GM23338 (cell line): ENCODE measurements at regions not wholly inside any gene's neighbourhood (a gene's known extent, or its start where the extent isn't known, plus 50 kb on each side); places are given as distances from the start of the nearest gene placed in this dataset.

ENCODE experiments used
- ATAC-seq: fragments of 200-7000 bp; cut with Tn5 transposase; 3 replicates; pipeline ENCODE4 v1.9.1; 2020
- DNase-seq: peaks from one replicate; pipeline ENCODE4 v3.0.0-alpha.2; 2015; ENCODE audit warnings: low spot score
- H2AFZ ChIP-seq: fragments of 200-600 bp; sonication (generic); 2 replicates; pipeline ENCODE4 v1.8.0; 2016; ENCODE audit warnings: antibody characterized with exemption, mild to moderate bottlenecking, moderate library complexity
- H3F3A ChIP-seq: fragments of 200-600 bp; sonication (generic); replicated peaks from 2 replicates; pipeline ENCODE4 v1.8.0; 2017; ENCODE audit warnings: antibody characterized with exemption, mixed run types, low read depth
- H3K27ac ChIP-seq: fragments of 200-600 bp; sonication (generic); 2 replicates; pipeline ENCODE4 v1.6.1; 2016; ENCODE audit warnings: low read depth
- H3K27me3 ChIP-seq: fragments of 200-600 bp; sonication (generic); 2 replicates; pipeline ENCODE4 v1.8.0; 2016; ENCODE audit warnings: mild to moderate bottlenecking, mixed run types, moderate library complexity; ENCODE audit not compliant: insufficient read depth
- H3K36me3 ChIP-seq: fragments of 200-600 bp; sonication (generic); 2 replicates; pipeline ENCODE4 v1.8.0; 2016; ENCODE audit warnings: mild to moderate bottlenecking; ENCODE audit not compliant: insufficient read depth
- H3K4me1 ChIP-seq: fragments of 200-600 bp; sonication (generic); 2 replicates; pipeline ENCODE4 v1.8.0; 2016; ENCODE audit warnings: mild to moderate bottlenecking, moderate library complexity; ENCODE audit not compliant: insufficient read depth
- H3K4me2 ChIP-seq: fragments of 200-600 bp; sonication (generic); 2 replicates; pipeline ENCODE4 v1.7.1; 2017; ENCODE audit warnings: mixed run types
- H3K4me3 ChIP-seq: fragments of 200-600 bp; sonication (generic); 2 replicates; pipeline ENCODE4 v1.6.1; 2016; ENCODE audit warnings: mixed run types
- H3K79me2 ChIP-seq: fragments of 200-600 bp; sonication (generic); replicated peaks from 2 replicates; pipeline ENCODE4 v1.8.0; 2017; ENCODE audit warnings: mild to moderate bottlenecking; ENCODE audit not compliant: insufficient read depth
- H3K9me2 ChIP-seq: fragments of 200-600 bp; sonication (generic); 2 replicates; pipeline ENCODE4 v1.8.0; 2017; ENCODE audit not compliant: insufficient read depth
- H4K20me1 ChIP-seq: fragments of 200-600 bp; sonication (generic); replicated peaks from 2 replicates; pipeline ENCODE4 v1.8.0; 2017; ENCODE audit warnings: mild to moderate bottlenecking; ENCODE audit not compliant: insufficient read depth
- H3K27ac Mint-ChIP-seq: 2 replicates; pipeline ENCODE4 v1.8.0; 2020; ENCODE audit warnings: inconsistent platforms, mild to moderate bottlenecking, moderate library complexity, mixed read lengths
- H3K27me3 Mint-ChIP-seq: 3 replicates; pipeline ENCODE4 v1.8.0; 2022; ENCODE audit warnings: low read depth, mild to moderate bottlenecking, moderate library complexity, mixed read lengths, inconsistent platforms; ENCODE audit not compliant: insufficient read depth, poor library complexity
- H3K36me3 Mint-ChIP-seq: 3 replicates; pipeline ENCODE4 v1.8.0; 2021; ENCODE audit warnings: low read depth, mild to moderate bottlenecking, inconsistent platforms, moderate library complexity, mixed read lengths
- H3K4me1 Mint-ChIP-seq: 3 replicates; pipeline ENCODE4 v1.8.0; 2020; ENCODE audit warnings: mild to moderate bottlenecking, inconsistent platforms, mixed read lengths
- H3K4me3 Mint-ChIP-seq: 3 replicates; pipeline ENCODE4 v1.8.0; 2021; ENCODE audit warnings: moderate library complexity, mild to moderate bottlenecking, inconsistent platforms, mixed read lengths
- H3K9me3 Mint-ChIP-seq: 3 replicates; pipeline ENCODE4 v1.8.0; 2020; ENCODE audit warnings: moderate library complexity, mild to moderate bottlenecking, inconsistent platforms, mixed read lengths
- CREB1 ChIP-seq: fragments of 250-450 bp; sonication (Bioruptor Pico); IDR thresholded peaks from 2 replicates; pipeline ENCODE4 v1.5.0; 2020; ENCODE audit warnings: low read depth, mild to moderate bottlenecking, moderate library complexity
- EZH2phosphoT487 ChIP-seq: fragments of 200-600 bp; sonication (generic); IDR thresholded peaks from one replicate; pipeline ENCODE4 v1.8.1; 2018; ENCODE audit warnings: antibody characterized with exemption; ENCODE audit not compliant: unreplicated experiment
- NANOG ChIP-seq: IDR thresholded peaks from 2 replicates; pipeline ENCODE4 v1.6.1; 2016; ENCODE audit warnings: antibody characterized with exemption, borderline replicate concordance
- POLR2AphosphoS5 ChIP-seq: IDR thresholded peaks from 2 replicates; pipeline ENCODE4 v1.6.1; 2016; ENCODE audit warnings: antibody characterized with exemption, low read depth
- STAT1 ChIP-seq: IDR thresholded peaks from one replicate; pipeline ENCODE4 v1.6.1; 2016; ENCODE audit warnings: antibody characterized with exemption; ENCODE audit not compliant: unreplicated experiment
- ZNF114 ChIP-seq: fragments of 250-450 bp; sonication (Bioruptor Pico); IDR thresholded peaks from 2 replicates; pipeline ENCODE4 v1.5.0; 2020; ENCODE audit warnings: mild to moderate bottlenecking, moderate library complexity
- ZNF331 ChIP-seq: fragments of 250-450 bp; sonication (Bioruptor Pico); IDR thresholded peaks from 2 replicates; pipeline ENCODE4 v1.5.0; 2020; ENCODE audit warnings: low read depth, mild to moderate bottlenecking, moderate library complexity
- TF ChIP-seq, protein P1 (sequence below), 2 experiments: fragments of 200-600 bp in 1 of 2; sonication (generic) in 1 of 2; conservative IDR thresholded peaks; 2 replicates each; pipeline versions ENCODE4 v1.5.1 to v1.6.1; 2016 to 2017; ENCODE audit warnings: antibody characterized with exemption in 2 of 2, low read depth in 2 of 2, mild to moderate bottlenecking in 2 of 2, moderate library complexity in 1 of 2
- TF ChIP-seq, protein P2 (sequence below): IDR thresholded peaks from 2 replicates; pipeline ENCODE4 v1.6.1; 2016; ENCODE audit warnings: antibody characterized with exemption
- TF ChIP-seq, protein P3 (sequence below): fragments of 250-450 bp; sonication (Bioruptor Pico); IDR thresholded peaks from 2 replicates; pipeline ENCODE4 v1.5.0; 2020; ENCODE audit warnings: mild to moderate bottlenecking, moderate library complexity

DNA sequence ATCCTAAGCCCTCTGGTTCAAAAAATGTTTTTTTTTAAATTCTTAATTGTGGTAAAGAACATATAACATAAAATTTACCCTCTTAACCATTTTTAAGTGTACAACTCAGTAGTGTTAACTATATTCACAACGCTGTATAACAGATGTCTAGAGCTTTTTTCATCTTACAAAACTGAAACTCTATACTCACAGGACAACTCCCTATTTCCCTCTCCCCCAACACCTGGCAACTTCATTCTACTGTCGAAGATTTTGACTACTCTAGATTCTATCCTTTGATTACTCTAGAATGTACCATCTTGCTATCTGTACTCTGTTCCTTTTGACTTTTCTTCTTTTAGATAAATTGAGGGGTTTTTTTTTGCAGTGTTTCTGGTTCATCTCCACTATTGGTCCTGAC is 200.4 kb downstream of the KLF12 start (continued):
- TF ChIP-seq, protein P1, sequence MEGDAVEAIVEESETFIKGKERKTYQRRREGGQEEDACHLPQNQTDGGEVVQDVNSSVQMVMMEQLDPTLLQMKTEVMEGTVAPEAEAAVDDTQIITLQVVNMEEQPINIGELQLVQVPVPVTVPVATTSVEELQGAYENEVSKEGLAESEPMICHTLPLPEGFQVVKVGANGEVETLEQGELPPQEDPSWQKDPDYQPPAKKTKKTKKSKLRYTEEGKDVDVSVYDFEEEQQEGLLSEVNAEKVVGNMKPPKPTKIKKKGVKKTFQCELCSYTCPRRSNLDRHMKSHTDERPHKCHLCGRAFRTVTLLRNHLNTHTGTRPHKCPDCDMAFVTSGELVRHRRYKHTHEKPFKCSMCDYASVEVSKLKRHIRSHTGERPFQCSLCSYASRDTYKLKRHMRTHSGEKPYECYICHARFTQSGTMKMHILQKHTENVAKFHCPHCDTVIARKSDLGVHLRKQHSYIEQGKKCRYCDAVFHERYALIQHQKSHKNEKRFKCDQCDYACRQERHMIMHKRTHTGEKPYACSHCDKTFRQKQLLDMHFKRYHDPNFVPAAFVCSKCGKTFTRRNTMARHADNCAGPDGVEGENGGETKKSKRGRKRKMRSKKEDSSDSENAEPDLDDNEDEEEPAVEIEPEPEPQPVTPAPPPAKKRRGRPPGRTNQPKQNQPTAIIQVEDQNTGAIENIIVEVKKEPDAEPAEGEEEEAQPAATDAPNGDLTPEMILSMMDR (conservative IDR thresholded peaks at IDR 0.05; ENCODE audit: low read depth in 2 of 2): no peak
- TF ChIP-seq ZNF331 (CRISPR knock-in tag) (no peak), NANOG (no peak)
- TF ChIP-seq, protein P2, sequence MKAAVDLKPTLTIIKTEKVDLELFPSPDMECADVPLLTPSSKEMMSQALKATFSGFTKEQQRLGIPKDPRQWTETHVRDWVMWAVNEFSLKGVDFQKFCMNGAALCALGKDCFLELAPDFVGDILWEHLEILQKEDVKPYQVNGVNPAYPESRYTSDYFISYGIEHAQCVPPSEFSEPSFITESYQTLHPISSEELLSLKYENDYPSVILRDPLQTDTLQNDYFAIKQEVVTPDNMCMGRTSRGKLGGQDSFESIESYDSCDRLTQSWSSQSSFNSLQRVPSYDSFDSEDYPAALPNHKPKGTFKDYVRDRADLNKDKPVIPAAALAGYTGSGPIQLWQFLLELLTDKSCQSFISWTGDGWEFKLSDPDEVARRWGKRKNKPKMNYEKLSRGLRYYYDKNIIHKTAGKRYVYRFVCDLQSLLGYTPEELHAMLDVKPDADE: no peak

DNA sequence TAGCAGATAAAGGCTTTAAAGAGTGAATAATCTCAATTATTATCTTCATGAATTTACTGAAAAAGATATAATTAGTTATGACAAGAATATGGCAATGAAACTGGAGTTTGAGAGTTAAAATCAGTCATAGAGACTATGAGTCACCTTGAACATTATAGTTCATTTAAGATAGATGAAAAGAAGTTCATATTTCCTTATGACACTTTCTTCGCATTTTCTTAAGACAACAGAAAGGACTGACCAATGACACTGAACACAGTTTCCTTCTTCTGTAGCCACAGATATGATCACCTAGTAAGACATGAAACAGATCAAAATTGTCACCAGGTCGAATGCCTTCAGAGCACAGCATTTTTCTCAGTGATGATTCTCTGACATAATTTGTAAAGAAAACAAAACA is 202.1 kb downstream of the KLF12 start:
- H3F3A ChIP-seq: no peaks in the 10 kb centered on the region
- H3K9me2 ChIP-seq: no peaks in the 10 kb centered on the region
- H3K9me3 Mint-ChIP-seq: no peaks in the 10 kb centered on the region; the same call in 2 of the 3 replicates
- no peak for DNase-seq
- peaks cover 3% of the 10 kb centered on the region; the same call in 2 of the 3 replicates for H3K36me3 Mint-ChIP-seq
- H3K4me1 Mint-ChIP-seq: peaks cover 14% of the 10 kb centered on the region
- no peak overlapping the region for H3K4me2 ChIP-seq
- H3K79me2 ChIP-seq: no peaks in the 10 kb centered on the region
- no peak overlapping the region for H3K4me3 Mint-ChIP-seq
- no peaks in the 10 kb centered on the region for H3K4me1 ChIP-seq
- no peaks in the 10 kb centered on the region for H3K36me3 ChIP-seq
- no peaks in the 10 kb centered on the region for H4K20me1 ChIP-seq
- H3K4me3 ChIP-seq: no peak overlapping the region
- H3K27ac ChIP-seq: no peak overlapping the region
- no peaks in the 10 kb centered on the region for H3K27me3 ChIP-seq
- H3K27ac Mint-ChIP-seq: no peak overlapping the region
- H3K27me3 Mint-ChIP-seq: no peaks in the 10 kb centered on the region
- no peak for ATAC-seq
- no peak overlapping the region for H2AFZ ChIP-seq
- TF ChIP-seq CREB1 (CRISPR knock-in tag): no peak
- no peak for TF ChIP-seq ZNF114
- no peak for TF ChIP-seq EZH2phosphoT487
- TF ChIP-seq STAT1: no peak

DNA sequence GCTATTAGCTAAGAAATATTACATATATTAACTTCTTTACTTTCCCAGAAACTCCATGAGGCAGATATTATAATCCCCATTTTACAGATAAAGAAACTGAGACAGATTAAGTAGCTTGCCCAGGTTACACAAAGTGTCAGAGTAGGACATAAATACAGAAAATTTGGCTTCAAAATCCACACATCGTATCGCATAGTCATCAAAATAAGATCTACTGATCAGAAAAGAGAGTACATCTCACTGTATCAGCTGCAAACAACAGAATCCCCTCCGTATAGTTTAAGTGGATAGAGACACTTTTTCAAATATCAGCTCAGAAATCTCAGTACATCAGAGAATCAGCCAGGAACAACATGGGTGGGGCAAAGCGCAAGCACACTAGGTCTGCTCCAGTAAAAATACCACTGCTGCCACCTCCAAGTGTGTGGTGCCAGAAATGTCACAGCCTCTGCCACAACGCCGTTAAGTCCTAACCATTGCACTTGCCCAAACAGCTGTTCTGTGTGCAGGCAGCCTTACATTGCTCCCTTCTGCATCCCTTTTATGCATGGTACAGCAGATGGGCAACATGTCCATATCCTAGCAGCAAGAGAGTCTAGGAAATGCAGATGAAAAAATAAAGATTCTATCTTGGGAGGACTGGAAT is 204.8 kb downstream of the KLF12 start:
- Histone ChIP-seq H3K36me3 (no peaks in the 10 kb centered on the region), H3K9me2 (no peaks in the 10 kb centered on the region), H2AFZ (no peak overlapping the region), H4K20me1 (no peaks in the 10 kb centered on the region), H3K4me3 (no peak overlapping the region), H3K4me1 (no peaks in the 10 kb centered on the region), H3K27me3 (no peaks in the 10 kb centered on the region), H3K4me2 (no peak overlapping the region), H3K27ac (no peak overlapping the region), H3F3A (no peaks in the 10 kb centered on the region), H3K79me2 (no peaks in the 10 kb centered on the region)
- DNase-seq (no peak), ATAC-seq (no peak)
- Mint-ChIP-seq H3K27ac (no peak overlapping the region), H3K27me3 (no peaks in the 10 kb centered on the region), H3K9me3 (no peaks in the 10 kb centered on the region; the same call in 2 of the 3 replicates), H3K4me1 (peaks cover 4% of the 10 kb centered on the region), H3K4me3 (no peak overlapping the region), H3K36me3 (no peaks in the 10 kb centered on the region)
- TF ChIP-seq NANOG (no peak), POLR2AphosphoS5 (no peak), ZNF331 (CRISPR knock-in tag) (no peak), ZNF114 (no peak)
- TF ChIP-seq, protein P3, sequence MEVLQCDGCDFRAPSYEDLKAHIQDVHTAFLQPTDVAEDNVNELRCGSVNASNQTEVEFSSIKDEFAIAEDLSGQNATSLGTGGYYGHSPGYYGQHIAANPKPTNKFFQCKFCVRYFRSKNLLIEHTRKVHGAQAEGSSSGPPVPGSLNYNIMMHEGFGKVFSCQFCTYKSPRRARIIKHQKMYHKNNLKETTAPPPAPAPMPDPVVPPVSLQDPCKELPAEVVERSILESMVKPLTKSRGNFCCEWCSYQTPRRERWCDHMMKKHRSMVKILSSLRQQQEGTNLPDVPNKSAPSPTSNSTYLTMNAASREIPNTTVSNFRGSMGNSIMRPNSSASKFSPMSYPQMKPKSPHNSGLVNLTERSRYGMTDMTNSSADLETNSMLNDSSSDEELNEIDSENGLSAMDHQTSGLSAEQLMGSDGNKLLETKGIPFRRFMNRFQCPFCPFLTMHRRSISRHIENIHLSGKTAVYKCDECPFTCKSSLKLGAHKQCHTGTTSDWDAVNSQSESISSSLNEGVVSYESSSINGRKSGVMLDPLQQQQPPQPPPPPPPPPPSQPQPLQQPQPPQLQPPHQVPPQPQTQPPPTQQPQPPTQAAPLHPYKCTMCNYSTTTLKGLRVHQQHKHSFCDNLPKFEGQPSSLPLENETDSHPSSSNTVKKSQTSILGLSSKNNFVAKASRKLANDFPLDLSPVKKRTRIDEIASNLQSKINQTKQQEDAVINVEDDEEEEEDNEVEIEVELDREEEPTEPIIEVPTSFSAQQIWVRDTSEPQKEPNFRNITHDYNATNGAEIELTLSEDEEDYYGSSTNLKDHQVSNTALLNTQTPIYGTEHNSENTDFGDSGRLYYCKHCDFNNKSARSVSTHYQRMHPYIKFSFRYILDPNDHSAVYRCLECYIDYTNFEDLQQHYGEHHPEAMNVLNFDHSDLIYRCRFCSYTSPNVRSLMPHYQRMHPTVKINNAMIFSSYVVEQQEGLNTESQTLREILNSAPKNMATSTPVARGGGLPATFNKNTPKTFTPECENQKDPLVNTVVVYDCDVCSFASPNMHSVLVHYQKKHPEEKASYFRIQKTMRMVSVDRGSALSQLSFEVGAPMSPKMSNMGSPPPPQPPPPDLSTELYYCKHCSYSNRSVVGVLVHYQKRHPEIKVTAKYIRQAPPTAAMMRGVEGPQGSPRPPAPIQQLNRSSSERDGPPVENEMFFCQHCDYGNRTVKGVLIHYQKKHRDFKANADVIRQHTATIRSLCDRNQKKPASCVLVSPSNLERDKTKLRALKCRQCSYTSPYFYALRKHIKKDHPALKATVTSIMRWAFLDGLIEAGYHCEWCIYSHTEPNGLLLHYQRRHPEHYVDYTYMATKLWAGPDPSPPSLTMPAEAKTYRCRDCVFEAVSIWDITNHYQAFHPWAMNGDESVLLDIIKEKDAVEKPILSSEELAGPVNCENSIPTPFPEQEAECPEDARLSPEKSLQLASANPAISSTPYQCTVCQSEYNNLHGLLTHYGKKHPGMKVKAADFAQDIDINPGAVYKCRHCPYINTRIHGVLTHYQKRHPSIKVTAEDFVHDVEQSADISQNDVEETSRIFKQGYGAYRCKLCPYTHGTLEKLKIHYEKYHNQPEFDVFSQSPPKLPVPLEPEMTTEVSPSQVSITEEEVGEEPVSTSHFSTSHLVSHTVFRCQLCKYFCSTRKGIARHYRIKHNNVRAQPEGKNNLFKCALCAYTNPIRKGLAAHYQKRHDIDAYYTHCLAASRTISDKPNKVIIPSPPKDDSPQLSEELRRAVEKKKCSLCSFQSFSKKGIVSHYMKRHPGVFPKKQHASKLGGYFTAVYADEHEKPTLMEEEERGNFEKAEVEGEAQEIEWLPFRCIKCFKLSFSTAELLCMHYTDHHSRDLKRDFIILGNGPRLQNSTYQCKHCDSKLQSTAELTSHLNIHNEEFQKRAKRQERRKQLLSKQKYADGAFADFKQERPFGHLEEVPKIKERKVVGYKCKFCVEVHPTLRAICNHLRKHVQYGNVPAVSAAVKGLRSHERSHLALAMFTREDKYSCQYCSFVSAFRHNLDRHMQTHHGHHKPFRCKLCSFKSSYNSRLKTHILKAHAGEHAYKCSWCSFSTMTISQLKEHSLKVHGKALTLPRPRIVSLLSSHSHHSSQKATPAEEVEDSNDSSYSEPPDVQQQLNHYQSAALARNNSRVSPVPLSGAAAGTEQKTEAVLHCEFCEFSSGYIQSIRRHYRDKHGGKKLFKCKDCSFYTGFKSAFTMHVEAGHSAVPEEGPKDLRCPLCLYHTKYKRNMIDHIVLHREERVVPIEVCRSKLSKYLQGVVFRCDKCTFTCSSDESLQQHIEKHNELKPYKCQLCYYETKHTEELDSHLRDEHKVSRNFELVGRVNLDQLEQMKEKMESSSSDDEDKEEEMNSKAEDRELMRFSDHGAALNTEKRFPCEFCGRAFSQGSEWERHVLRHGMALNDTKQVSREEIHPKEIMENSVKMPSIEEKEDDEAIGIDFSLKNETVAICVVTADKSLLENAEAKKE (CRISPR knock-in tag): no peak
- TF ChIP-seq, protein P2: no peak
